T-helper 1 cell (primary cell): ENCODE measurements at regions not wholly inside any gene's neighbourhood (a gene's known extent, or its start where the extent isn't known, plus 50 kb on each side); places are given as distances from the start of the nearest gene placed in this dataset.

Experiments
- DNase-seq, 5 donors: peaks; one replicate each; pipeline ENCODE4 v3.0.0-alpha.2; 2012 to 2020

GRCh38 chr3:177538750-177539730 lies 341.8 kb upstream of the TBL1XR1 start:
- peak in 1 of 5 donors; percentile 74 for DNase-seq

GRCh38 chr3:177541541-177541940 lies 344.3 kb upstream of the TBL1XR1 start:
- no peak for DNase-seq

GRCh38 chr3:177545964-177546363 lies 348.7 kb upstream of the TBL1XR1 start:
- DNase-seq, result no peak

GRCh38 chr3:177547711-177548350 lies 350.5 kb upstream of the TBL1XR1 start:
- no peak for DNase-seq

- DNase-seq, result no peak
These were observed 353.4 kb upstream of the TBL1XR1 start for GRCh38 chr3:177550667-177551066.

- peak in 1 of 5 donors; percentile 36 for DNase-seq
These were observed 354.2 kb upstream of the TBL1XR1 start for GRCh38 chr3:177551431-177551836.

- DNase-seq, result no peak
These were observed 354.8 kb upstream of the TBL1XR1 start for GRCh38 chr3:177552051-177552450.

- no peak for DNase-seq
These were observed 355.7 kb upstream of the TBL1XR1 start for GRCh38 chr3:177553012-177553411.

- DNase-seq, result no peak
These were observed 356.3 kb upstream of the TBL1XR1 start for GRCh38 chr3:177553579-177553978.

GRCh38 chr3:177554895-177555759 lies 357.8 kb upstream of the TBL1XR1 start:
- no peak for DNase-seq

GRCh38 chr3:177557548-177557947 lies 360.3 kb upstream of the TBL1XR1 start:
- DNase-seq, result no peak

GRCh38 chr3:177561365-177561764 lies 364.1 kb upstream of the TBL1XR1 start:
- no peak for DNase-seq

GRCh38 chr3:177561769-177562392 lies 364.6 kb upstream of the TBL1XR1 start:
- DNase-seq, result no peak

GRCh38 chr3:177563243-177563780 lies 366.0 kb upstream of the TBL1XR1 start:
- no peak for DNase-seq

- no peak for DNase-seq
These were observed 366.5 kb upstream of the TBL1XR1 start for GRCh38 chr3:177563792-177564191.

- no peak for DNase-seq
These were observed 368.7 kb upstream of the TBL1XR1 start for GRCh38 chr3:177565981-177566380.

- no peak for DNase-seq
These were observed 370.6 kb upstream of the TBL1XR1 start for GRCh38 chr3:177567833-177568232.

- no peak for DNase-seq
These were observed 371.9 kb upstream of the TBL1XR1 start for GRCh38 chr3:177569193-177569592.

GRCh38 chr3:177569875-177570657 lies 372.8 kb upstream of the TBL1XR1 start:
- no peak for DNase-seq

GRCh38 chr3:177571271-177571943 lies 374.1 kb upstream of the TBL1XR1 start:
- no peak for DNase-seq

- no peak for DNase-seq
These were observed 374.6 kb upstream of the TBL1XR1 start for GRCh38 chr3:177571944-177572315.
